Left lung (tissue), 4 donors: ENCODE measurements at regions not wholly inside any gene's neighbourhood (a gene's known extent, or its start where the extent isn't known, plus 50 kb on each side); places are given as distances from the start of the nearest gene placed in this dataset.

Source experiments
- ATAC-seq: fragments of 200-7000 bp; cut with Tn5 transposase; one replicate; pipeline ENCODE4 v1.9.1; 2020; ENCODE audit warnings: moderate library complexity
- DNase-seq, 4 donors: peaks; one replicate each; pipeline ENCODE4 v3.0.0-alpha.2; 2013 to 2020
- H3K27ac ChIP-seq, 2 donors: fragments of 200-600 bp; sonication (generic) in 1 of 2; one replicate each; pipeline versions ENCODE4 v1.5.0 to v1.8.0; 2020 to 2021
- H3K27me3 ChIP-seq, 2 donors: fragments of 200-600 bp; sonication (generic) in 1 of 2; one replicate each; pipeline versions ENCODE4 v1.5.0 to v1.8.0; 2020 to 2021
- H3K36me3 ChIP-seq, 2 donors: fragments of 200-600 bp; sonication (generic) in 1 of 2; one replicate each; pipeline versions ENCODE4 v1.5.0 to v1.8.0; 2020 to 2021
- H3K4me1 ChIP-seq, 2 donors: fragments of 200-600 bp; one replicate each; pipeline ENCODE4 v1.8.0; 2021
- H3K4me3 ChIP-seq, 2 donors: fragments of 200-600 bp; sonication (generic) in 1 of 2; one replicate each; pipeline versions ENCODE4 v1.5.0 to v1.8.0; 2020 to 2021; ENCODE audit warnings: mild to moderate bottlenecking in 1 of 2
- H3K9me3 ChIP-seq, 2 donors: fragments of 200-600 bp; sonication (generic) in 1 of 2; one replicate each; pipeline versions ENCODE4 v1.5.0 to v1.8.0; 2020 to 2021
- CTCF ChIP-seq, 2 donors: fragments of 200-600 bp; sonication (generic) in 1 of 2; IDR thresholded peaks; one replicate each; pipeline versions ENCODE4 v1.5.0 to v1.8.0; 2021; ENCODE audit warnings: antibody characterized with exemption in 2 of 2
- intact Hi-C, 2 donors: fragments of 100-400 bp; cut with DNase I; formaldehyde crosslinking; loops; one replicate each; pipeline versions ENCODE4 v1.11.2 to v1.14.2; 2022
- donor health status: DM: no; HTN: yes; CAD: no.
- donor health status: DM: no; HTN: no; CAD: no.

GRCh38 chr11:122190768-122191167, 74.8 kb upstream of the BLID start:
- H3K27me3 ChIP-seq: no peaks in the 10 kb centered on the region
- no peaks in the 10 kb centered on the region for H3K4me1 ChIP-seq
- ATAC-seq (no peak), DNase-seq (no peak)
- H3K9me3 ChIP-seq: peaks cover 0 to 12% of the 10 kb centered on the region in 2 donors
- no peak for TF ChIP-seq CTCF (IDR thresholded peaks at IDR 0.05)
- intact Hi-C loops: no loop called here
- no peaks in the 10 kb centered on the region for H3K36me3 ChIP-seq
- H3K27ac ChIP-seq: no peak overlapping the region
- no peak overlapping the region for H3K4me3 ChIP-seq

- no peaks in the 10 kb centered on the region for H3K36me3 ChIP-seq
- peaks cover 0 to 19% of the 10 kb centered on the region in 2 donors for H3K9me3 ChIP-seq
- no peaks in the 10 kb centered on the region for H3K27me3 ChIP-seq
- no peak overlapping the region for H3K4me3 ChIP-seq
- peak; percentile 70 for ATAC-seq
- no peaks in the 10 kb centered on the region for H3K4me1 ChIP-seq
- no peak for TF ChIP-seq CTCF (IDR thresholded peaks at IDR 0.05)
- intact Hi-C loops: no loop called here
- DNase-seq: no peak
- H3K27ac ChIP-seq: peak overlapping the region in 1 of 2 donors; percentile 57
Observed at GRCh38 chr11:122189229-122189628, 73.2 kb upstream of the BLID start.

- Histone ChIP-seq H3K27ac (no peak overlapping the region), H3K36me3 (no peaks in the 10 kb centered on the region), H3K9me3 (peaks cover 0 to 19% of the 10 kb centered on the region in 2 donors), H3K27me3 (no peaks in the 10 kb centered on the region), H3K4me1 (no peaks in the 10 kb centered on the region), H3K4me3 (no peak overlapping the region)
- intact Hi-C loops: no loop called here
- no peak for ATAC-seq
- TF ChIP-seq CTCF (IDR thresholded peaks at IDR 0.05): no peak
- DNase-seq: no peak
Observed at GRCh38 chr11:122187373-122188165, 71.6 kb upstream of the BLID start.

- Histone ChIP-seq H3K36me3 (no peaks in the 10 kb centered on the region), H3K4me3 (no peak overlapping the region), H3K27ac (peak overlapping the region in 1 of 2 donors; percentile 34), H3K27me3 (no peaks in the 10 kb centered on the region), H3K4me1 (no peaks in the 10 kb centered on the region), H3K9me3 (peaks cover 0 to 19% of the 10 kb centered on the region in 2 donors)
- intact Hi-C loops: no loop called here
- peak; percentile 78 for ATAC-seq
- TF ChIP-seq CTCF (IDR thresholded peaks at IDR 0.05): no peak
- no peak for DNase-seq
Observed at GRCh38 chr11:122186439-122187080, 70.5 kb upstream of the BLID start.

- no peak for DNase-seq
- intact Hi-C loops: no loop called here
- H3K4me1 ChIP-seq: no peaks in the 10 kb centered on the region
- peaks cover 0 to 19% of the 10 kb centered on the region in 2 donors for H3K9me3 ChIP-seq
- no peak overlapping the region for H3K27ac ChIP-seq
- ATAC-seq: no peak
- no peaks in the 10 kb centered on the region for H3K36me3 ChIP-seq
- H3K27me3 ChIP-seq: no peaks in the 10 kb centered on the region
- H3K4me3 ChIP-seq: no peak overlapping the region
- no peak for TF ChIP-seq CTCF (IDR thresholded peaks at IDR 0.05)
Observed at GRCh38 chr11:122183933-122184332, 67.9 kb upstream of the BLID start.
